ENCODE measurements at regions not wholly inside any gene's neighbourhood (a gene's known extent, or its start where the extent isn't known, plus 50 kb on each side); places are given as distances from the start of the nearest gene placed in this dataset.
"Not testable (repeated sequence)": the region's sequence is repeated elsewhere in the genome, so short reads cannot be mapped to it uniquely, and the experiment has no call there.

DNA sequence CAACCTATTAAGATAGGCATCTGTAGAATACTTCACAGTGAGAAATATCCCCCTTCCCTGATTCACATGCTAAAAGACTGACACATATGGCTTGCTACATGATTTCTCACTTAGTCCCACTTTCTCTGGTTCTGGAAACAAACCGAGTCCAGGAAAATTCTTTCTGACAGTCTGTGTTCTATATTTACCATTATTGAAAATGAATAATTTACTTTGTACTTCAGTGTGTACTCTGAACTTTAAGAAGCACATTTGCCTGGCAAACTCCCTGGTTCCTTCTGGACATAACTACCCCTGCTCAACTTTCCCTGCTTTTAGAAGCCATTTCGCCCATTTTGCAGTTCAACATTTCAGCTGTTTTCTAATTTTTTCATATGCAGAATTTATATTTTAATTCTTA lies 53.6 kb downstream of the APCS start:
- Histone ChIP-seq H3K27me3 (no peaks in the 10 kb centered on the region), H3K4me3 (no peak overlapping the region), H3K9me3 (no peaks in the 10 kb centered on the region), H3K27ac (no peak overlapping the region), H3K4me1 (no peaks in the 10 kb centered on the region), H3K36me3 (no peaks in the 10 kb centered on the region)
- TF ChIP-seq, protein P1, sequence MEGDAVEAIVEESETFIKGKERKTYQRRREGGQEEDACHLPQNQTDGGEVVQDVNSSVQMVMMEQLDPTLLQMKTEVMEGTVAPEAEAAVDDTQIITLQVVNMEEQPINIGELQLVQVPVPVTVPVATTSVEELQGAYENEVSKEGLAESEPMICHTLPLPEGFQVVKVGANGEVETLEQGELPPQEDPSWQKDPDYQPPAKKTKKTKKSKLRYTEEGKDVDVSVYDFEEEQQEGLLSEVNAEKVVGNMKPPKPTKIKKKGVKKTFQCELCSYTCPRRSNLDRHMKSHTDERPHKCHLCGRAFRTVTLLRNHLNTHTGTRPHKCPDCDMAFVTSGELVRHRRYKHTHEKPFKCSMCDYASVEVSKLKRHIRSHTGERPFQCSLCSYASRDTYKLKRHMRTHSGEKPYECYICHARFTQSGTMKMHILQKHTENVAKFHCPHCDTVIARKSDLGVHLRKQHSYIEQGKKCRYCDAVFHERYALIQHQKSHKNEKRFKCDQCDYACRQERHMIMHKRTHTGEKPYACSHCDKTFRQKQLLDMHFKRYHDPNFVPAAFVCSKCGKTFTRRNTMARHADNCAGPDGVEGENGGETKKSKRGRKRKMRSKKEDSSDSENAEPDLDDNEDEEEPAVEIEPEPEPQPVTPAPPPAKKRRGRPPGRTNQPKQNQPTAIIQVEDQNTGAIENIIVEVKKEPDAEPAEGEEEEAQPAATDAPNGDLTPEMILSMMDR (IDR thresholded peaks at IDR 0.05) = no peak
- 63 to 68% methylated on average over 2 of the region's 2 CpGs for WGBS, 2 donors
- intact Hi-C loops (cut with DNase I) = no loop called here
- FAIRE-seq = no peak
- no peak for ATAC-seq
- DNase-seq = no peak

DNA sequence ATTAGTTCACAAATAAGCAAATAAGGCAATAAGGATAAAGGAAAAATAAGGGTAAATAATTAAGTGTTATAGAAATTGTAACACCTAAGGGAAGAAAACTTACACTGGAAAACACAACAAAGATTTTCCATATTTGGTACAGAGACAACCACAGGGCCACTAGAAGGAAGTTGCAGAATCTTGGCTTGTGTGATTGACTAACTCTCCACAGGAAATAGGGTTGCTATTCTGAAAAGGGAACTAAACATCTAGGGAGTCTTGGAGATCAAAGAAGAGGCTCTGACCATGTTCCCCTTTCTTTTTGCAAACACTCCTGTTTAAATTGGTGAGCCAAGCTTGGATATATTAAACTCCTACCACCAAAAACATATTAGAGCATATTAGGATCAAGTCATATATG lies 59.1 kb downstream of the APCS start:
- Histone ChIP-seq H3K4me1 (no peaks in the 10 kb centered on the region), H3K27me3 (no peaks in the 10 kb centered on the region), H3K9me3 (no peaks in the 10 kb centered on the region), H3K27ac (no peak overlapping the region), H3K36me3 (no peaks in the 10 kb centered on the region), H3K4me3 (no peak overlapping the region)
- TF ChIP-seq, protein P1 (IDR thresholded peaks at IDR 0.05) = no peak
- FAIRE-seq (no peak), ATAC-seq (peak in 2 of 4 donors; percentile 43 to 63), DNase-seq (no peak)
- intact Hi-C loops (cut with DNase I) = no loop called here

DNA sequence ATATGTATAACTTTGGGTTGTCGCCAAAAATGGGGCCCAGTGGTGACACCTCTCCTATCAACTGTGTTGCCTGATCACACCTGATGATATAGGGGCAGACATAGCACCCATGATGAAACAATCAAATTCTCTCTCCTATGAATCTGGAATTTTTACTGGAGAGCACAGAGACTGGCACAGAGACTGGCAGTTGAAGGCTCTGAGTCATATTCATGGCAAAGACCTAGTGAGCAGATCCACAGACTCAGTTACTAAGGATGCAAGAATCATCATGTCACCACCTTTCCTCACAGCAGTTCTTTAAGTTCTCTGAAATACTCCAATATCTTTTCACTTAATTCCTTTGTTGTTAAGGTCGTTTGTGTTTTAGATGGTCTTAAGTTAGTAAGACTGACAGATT lies 60.0 kb downstream of the APCS start:
- ATAC-seq = no peak
- FAIRE-seq = no peak

DNA sequence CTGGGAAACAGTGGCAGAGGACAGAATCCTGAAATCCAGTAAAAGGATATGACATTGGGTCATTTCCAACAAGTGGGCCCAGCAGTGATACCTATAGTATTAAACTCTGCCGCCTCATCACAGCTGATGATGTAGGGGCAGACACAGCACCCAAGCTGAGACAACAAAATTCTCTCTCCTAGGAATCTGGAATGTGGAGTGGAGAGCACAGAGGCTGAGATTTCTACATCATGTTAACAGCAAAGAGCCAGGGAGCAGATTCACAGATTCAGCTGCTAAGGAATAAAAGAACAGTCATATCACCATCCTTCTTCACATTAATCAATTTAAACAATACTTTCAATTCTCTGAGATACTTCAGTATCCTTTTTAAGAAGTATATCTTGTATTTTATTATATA lies 61.9 kb downstream of the CRP start:
- Histone ChIP-seq H3K36me3 (no peaks in the 10 kb centered on the region), H3K27me3 (no peaks in the 10 kb centered on the region), H3K9me3 (no peaks in the 10 kb centered on the region), H3K4me1 (no peaks in the 10 kb centered on the region), H3K27ac (no peak overlapping the region), H3K4me3 (no peak overlapping the region)
- intact Hi-C loops (cut with DNase I) = no loop called here
- no peak for DNase-seq
- no peak for FAIRE-seq
- TF ChIP-seq, protein P1 (IDR thresholded peaks at IDR 0.05) = no peak
- ATAC-seq = no peak
- WGBS, 2 donors = 96 to 100% methylated on average over 1 of the region's 1 CpG

More for the DNA sequence above, 60.0 kb downstream of the APCS start:
- Histone ChIP-seq H3K9me3 (no peaks in the 10 kb centered on the region), H3K27me3 (no peaks in the 10 kb centered on the region), H3K4me3 (no peak overlapping the region), H3K36me3 (no peaks in the 10 kb centered on the region), H3K4me1 (no peaks in the 10 kb centered on the region), H3K27ac (no peak overlapping the region)
- intact Hi-C loops (cut with DNase I) = no loop called here
- TF ChIP-seq, protein P1 (IDR thresholded peaks at IDR 0.05) = no peak
- DNase-seq = no peak
- WGBS, 2 donors = 53 to 62% methylated on average over 2 of the region's 2 CpGs

DNA sequence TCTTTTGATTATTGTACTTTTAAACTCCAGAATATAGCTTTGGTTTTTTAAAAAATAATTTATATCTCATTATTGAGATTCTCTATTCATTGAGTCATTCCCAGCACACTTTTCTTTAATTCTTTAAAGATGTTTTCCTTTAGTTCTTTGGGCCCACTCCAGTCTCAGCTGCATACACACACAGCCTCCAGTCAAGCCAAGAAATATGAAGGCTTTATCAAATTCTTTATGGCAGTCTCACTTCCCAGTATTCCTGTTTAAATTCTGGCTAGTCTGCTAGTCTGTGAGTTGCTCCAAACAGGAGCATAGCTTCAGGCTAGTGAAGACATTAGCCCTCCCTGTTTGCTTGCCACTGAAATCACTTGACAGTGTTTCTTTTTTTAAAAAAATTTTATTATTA lies 61.2 kb downstream of the CRP start:
- Histone ChIP-seq H3K27ac (no peak overlapping the region), H3K4me1 (no peaks in the 10 kb centered on the region), H3K9me3 (no peaks in the 10 kb centered on the region), H3K4me3 (no peak overlapping the region), H3K36me3 (no peaks in the 10 kb centered on the region), H3K27me3 (no peaks in the 10 kb centered on the region)
- DNase-seq = no peak
- TF ChIP-seq, protein P1 (IDR thresholded peaks at IDR 0.05) = no peak
- no peak for ATAC-seq
- no peak for FAIRE-seq
- intact Hi-C loops (cut with DNase I) = no loop called here

DNA sequence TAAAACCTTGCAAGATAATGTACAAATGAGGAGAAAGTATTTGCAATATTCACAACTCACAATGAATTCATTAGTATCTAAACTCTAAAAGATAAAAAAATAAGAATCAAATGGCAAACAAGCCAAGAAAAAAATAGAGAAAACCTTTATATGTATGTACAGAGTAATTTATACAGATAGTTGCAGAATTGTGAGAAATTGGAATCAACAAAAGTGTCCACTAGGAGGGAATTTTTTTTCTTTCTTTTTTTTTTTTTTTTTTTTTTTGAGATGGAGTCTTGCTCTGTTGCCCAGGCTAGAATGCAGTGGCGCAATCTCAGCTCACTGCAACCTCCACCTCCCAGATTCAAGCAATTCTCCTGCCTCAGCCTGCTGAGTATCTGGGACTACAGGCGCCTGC lies 56.9 kb downstream of the CRP start:
- H3K27me3 ChIP-seq; H3K9me3 ChIP-seq; ATAC-seq; H3K4me1 ChIP-seq; H3K36me3 ChIP-seq; H3K4me3 ChIP-seq; H3K27ac ChIP-seq; FAIRE-seq; DNase-seq; intact Hi-C loops (cut with DNase I): not testable (repeated sequence)
- WGBS, 2 donors = 87 to 90% methylated on average over 2 of the region's 2 CpGs

Measured in pancreas (tissue), 10 donors.